RWPE2 (cell line): ENCODE measurements at regions not wholly inside any gene's neighbourhood (a gene's known extent, or its start where the extent isn't known, plus 50 kb on each side); places are given as distances from the start of the nearest gene placed in this dataset.

Source experiments
- ATAC-seq: fragments of 200-7000 bp; cut with Tn5 transposase; 3 replicates; pipeline ENCODE4 v1.9.1; 2021; ENCODE audit warnings: low read depth
- DNase-seq: peaks from one replicate; pipeline ENCODE4 v3.0.0-alpha.2; 2020; ENCODE audit warnings: low spot score
- H3K27ac ChIP-seq: fragments of 450-650 bp; 2 replicates; pipeline ENCODE4 v1.5.1; 2017; ENCODE audit warnings: mild to moderate bottlenecking; ENCODE audit not compliant: poor library complexity, severe bottlenecking
- H3K27me3 ChIP-seq: fragments of 250-450 bp; sonication (Bioruptor Pico); 2 replicates; pipeline ENCODE4 v1.5.1; 2021; ENCODE audit warnings: mild to moderate bottlenecking, moderate library complexity; ENCODE audit not compliant: insufficient read depth, poor library complexity, severe bottlenecking
- H3K36me3 ChIP-seq: fragments of 250-450 bp; sonication (Bioruptor Pico); 2 replicates; pipeline ENCODE4 v1.5.1; 2020; ENCODE audit warnings: low read depth, mild to moderate bottlenecking, moderate library complexity
- H3K4me1 ChIP-seq: fragments of 250-450 bp; sonication (Bioruptor Pico); 2 replicates; pipeline ENCODE4 v1.5.1; 2021; ENCODE audit warnings: mild to moderate bottlenecking, moderate library complexity; ENCODE audit not compliant: insufficient read depth, poor library complexity, severe bottlenecking
- H3K4me3 ChIP-seq: fragments of 250-450 bp; sonication (Bioruptor Pico); 2 replicates; pipeline ENCODE4 v1.5.1; 2021; ENCODE audit warnings: mild to moderate bottlenecking, moderate library complexity; ENCODE audit not compliant: severe bottlenecking
- H3K9me3 ChIP-seq: fragments of 250-450 bp; sonication (Bioruptor Pico); 2 replicates; pipeline ENCODE4 v1.5.1; 2021; ENCODE audit warnings: mild to moderate bottlenecking, moderate library complexity; ENCODE audit not compliant: severe bottlenecking
- TF ChIP-seq, protein P1 (sequence below): fragments of 450-650 bp; IDR thresholded peaks from one replicate; pipeline ENCODE4 v1.5.1; 2017; ENCODE audit warnings: mild to moderate bottlenecking, moderate library complexity; ENCODE audit not compliant: poor library complexity, severe bottlenecking

DNA sequence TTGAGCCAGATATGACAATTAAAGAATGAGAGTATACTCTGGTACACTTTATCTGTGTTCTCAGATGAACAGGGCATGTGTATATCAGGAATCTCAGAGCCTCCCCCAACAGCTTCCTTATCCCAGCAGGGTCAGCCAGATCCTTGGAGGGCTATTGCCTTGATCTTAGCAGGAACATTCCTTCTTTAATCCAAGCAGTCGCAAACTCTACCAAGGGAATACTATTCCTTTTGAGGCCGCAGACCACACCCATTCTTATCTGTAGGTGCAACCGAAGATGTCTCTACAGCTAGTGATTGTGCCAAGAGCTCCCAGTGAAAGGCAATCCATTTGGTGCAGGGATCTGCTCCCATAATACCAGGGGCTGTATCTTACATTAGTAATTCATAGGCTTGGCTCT is 118.3 kb upstream of the DOK6 start:
- H3K4me3 ChIP-seq: no peak overlapping the region
- no peaks in the 10 kb centered on the region for H3K27me3 ChIP-seq
- no peak overlapping the region for H3K27ac ChIP-seq
- TF ChIP-seq, protein P1, sequence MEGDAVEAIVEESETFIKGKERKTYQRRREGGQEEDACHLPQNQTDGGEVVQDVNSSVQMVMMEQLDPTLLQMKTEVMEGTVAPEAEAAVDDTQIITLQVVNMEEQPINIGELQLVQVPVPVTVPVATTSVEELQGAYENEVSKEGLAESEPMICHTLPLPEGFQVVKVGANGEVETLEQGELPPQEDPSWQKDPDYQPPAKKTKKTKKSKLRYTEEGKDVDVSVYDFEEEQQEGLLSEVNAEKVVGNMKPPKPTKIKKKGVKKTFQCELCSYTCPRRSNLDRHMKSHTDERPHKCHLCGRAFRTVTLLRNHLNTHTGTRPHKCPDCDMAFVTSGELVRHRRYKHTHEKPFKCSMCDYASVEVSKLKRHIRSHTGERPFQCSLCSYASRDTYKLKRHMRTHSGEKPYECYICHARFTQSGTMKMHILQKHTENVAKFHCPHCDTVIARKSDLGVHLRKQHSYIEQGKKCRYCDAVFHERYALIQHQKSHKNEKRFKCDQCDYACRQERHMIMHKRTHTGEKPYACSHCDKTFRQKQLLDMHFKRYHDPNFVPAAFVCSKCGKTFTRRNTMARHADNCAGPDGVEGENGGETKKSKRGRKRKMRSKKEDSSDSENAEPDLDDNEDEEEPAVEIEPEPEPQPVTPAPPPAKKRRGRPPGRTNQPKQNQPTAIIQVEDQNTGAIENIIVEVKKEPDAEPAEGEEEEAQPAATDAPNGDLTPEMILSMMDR: no peak
- ATAC-seq (no peak), DNase-seq (no peak)
- no peaks in the 10 kb centered on the region for H3K36me3 ChIP-seq
- no peaks in the 10 kb centered on the region for H3K4me1 ChIP-seq
- H3K9me3 ChIP-seq: no peaks in the 10 kb centered on the region

GRCh38 chr18:69291044-69291443 is 109.6 kb upstream of the DOK6 start:
- Histone ChIP-seq H3K4me1 (no peaks in the 10 kb centered on the region), H3K27me3 (peaks cover 11% of the 10 kb centered on the region), H3K27ac (no peak overlapping the region), H3K9me3 (no peaks in the 10 kb centered on the region), H3K4me3 (no peak overlapping the region), H3K36me3 (no peaks in the 10 kb centered on the region)
- no peak for DNase-seq
- no peak for ATAC-seq
- TF ChIP-seq, protein P1: no peak

DNA sequence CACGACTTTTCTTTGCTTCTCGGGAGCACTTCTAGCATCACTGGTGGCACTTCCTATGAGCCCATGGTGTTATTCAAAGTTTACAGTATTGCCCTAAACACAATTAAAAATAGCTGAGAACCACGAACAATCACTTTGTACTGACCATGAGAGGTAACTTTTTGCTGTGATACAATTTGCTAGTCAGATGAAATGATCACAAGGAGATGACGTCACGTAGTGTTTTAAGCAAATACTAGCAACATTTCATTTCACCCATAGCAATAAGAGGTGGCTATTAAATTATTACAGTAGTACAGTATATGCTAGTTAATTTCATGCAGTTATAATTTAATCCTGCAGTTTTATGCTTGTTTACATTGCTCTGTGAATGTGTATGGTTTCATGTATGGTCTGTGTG is 108.9 kb upstream of the DOK6 start:
- no peak overlapping the region for H3K4me3 ChIP-seq
- TF ChIP-seq, protein P1: no peak
- no peak overlapping the region for H3K27ac ChIP-seq
- H3K36me3 ChIP-seq: no peaks in the 10 kb centered on the region
- ATAC-seq: no peak
- H3K4me1 ChIP-seq: no peaks in the 10 kb centered on the region
- H3K9me3 ChIP-seq: no peaks in the 10 kb centered on the region
- H3K27me3 ChIP-seq: peaks cover 11% of the 10 kb centered on the region
- no peak for DNase-seq

DNA sequence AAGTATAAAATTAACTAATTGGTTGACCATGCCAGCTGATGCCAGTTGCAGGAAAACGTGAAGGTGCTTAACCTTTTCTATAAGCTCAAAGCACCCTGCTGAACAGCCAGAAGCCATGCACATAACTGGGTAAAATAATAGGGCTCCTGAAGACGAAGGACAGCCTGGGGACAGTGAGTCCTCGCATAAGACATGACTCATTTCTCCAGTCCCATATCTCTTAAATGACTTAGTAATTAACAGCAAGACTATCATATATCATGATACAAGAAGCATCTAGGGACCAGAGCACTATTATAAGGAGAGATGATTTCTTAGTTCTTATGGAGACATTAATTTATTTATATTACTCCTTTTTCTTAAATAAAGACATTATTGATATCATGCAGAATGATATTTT is 100.5 kb upstream of the DOK6 start:
- Histone ChIP-seq H3K27me3 (no peaks in the 10 kb centered on the region), H3K4me3 (no peak overlapping the region), H3K27ac (no peak overlapping the region), H3K9me3 (no peaks in the 10 kb centered on the region), H3K4me1 (no peaks in the 10 kb centered on the region), H3K36me3 (no peaks in the 10 kb centered on the region)
- TF ChIP-seq, protein P1: no peak
- ATAC-seq: no peak
- DNase-seq: no peak

DNA sequence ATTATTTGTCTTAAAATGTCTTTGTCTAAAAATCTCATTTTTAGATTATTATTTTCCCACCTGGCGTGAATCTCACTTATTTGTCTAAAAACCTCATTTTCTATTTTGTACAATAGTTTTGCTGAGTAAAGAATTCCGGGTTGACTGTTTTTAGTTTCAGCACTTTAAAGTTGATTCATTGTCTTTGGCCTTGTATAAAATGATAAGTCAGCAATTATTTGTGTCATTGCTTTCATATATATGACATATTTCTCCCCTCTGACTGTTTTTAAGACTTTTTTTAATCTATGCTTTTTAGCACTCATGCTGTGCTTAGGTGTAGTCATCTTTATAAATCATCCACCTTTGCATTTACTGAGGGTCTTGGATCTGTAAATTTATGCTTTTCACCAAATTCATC is 92.1 kb upstream of the DOK6 start:
- Histone ChIP-seq H3K27ac (no peak overlapping the region), H3K4me1 (no peaks in the 10 kb centered on the region), H3K27me3 (no peaks in the 10 kb centered on the region), H3K4me3 (no peak overlapping the region), H3K9me3 (no peaks in the 10 kb centered on the region), H3K36me3 (no peaks in the 10 kb centered on the region)
- DNase-seq (no peak), ATAC-seq (no peak)
- TF ChIP-seq, protein P1: no peak
